ENCODE measurements at regions not wholly inside any gene's neighbourhood (a gene's known extent, or its start where the extent isn't known, plus 50 kb on each side); places are given as distances from the start of the nearest gene placed in this dataset.

GRCh38 chr15:72856549-72857040 lies 73.0 kb upstream of the ADPGK start:
- Histone ChIP-seq H3K27ac (no peak overlapping the region), H3K4me1 (ENCODE audit: control insufficient read depth in 1 of 2, insufficient read depth in 1 of 2, low read depth in 1 of 2, low read length in 1 of 2) (no peaks in the 10 kb centered on the region), H3K4me3 (ENCODE audit: low read depth in 1 of 2, low read length in 1 of 2) (no peak overlapping the region), H3K36me3 (no peaks in the 10 kb centered on the region), H3K9me3 (no peaks in the 10 kb centered on the region), H3K27me3 (peaks cover 26% of the 10 kb centered on the region)
- no peak for TF ChIP-seq CTCF (IDR thresholded peaks at IDR 0.05)

GRCh38 chr15:72855791-72856190 lies 72.2 kb upstream of the ADPGK start:
- Histone ChIP-seq H3K9me3 (no peaks in the 10 kb centered on the region), H3K4me3 (ENCODE audit: low read depth in 1 of 2, low read length in 1 of 2) (no peak overlapping the region), H3K27me3 (peaks cover 31% of the 10 kb centered on the region), H3K4me1 (ENCODE audit: control insufficient read depth in 1 of 2, insufficient read depth in 1 of 2, low read depth in 1 of 2, low read length in 1 of 2) (no peaks in the 10 kb centered on the region), H3K36me3 (no peaks in the 10 kb centered on the region), H3K27ac (no peak overlapping the region)
- no peak for TF ChIP-seq CTCF (IDR thresholded peaks at IDR 0.05)

GRCh38 chr15:72852273-72852672 lies 68.7 kb upstream of the ADPGK start:
- H3K4me1 ChIP-seq (ENCODE audit: control insufficient read depth in 1 of 2, insufficient read depth in 1 of 2, low read depth in 1 of 2, low read length in 1 of 2), result no peaks in the 10 kb centered on the region
- H3K4me3 ChIP-seq (ENCODE audit: low read depth in 1 of 2, low read length in 1 of 2), result no peak overlapping the region
- no peak for TF ChIP-seq CTCF (IDR thresholded peaks at IDR 0.05)
- H3K36me3 ChIP-seq, result no peaks in the 10 kb centered on the region
- no peaks in the 10 kb centered on the region for H3K9me3 ChIP-seq
- no peak overlapping the region for H3K27ac ChIP-seq
- H3K27me3 ChIP-seq, result peaks cover 66% of the 10 kb centered on the region

- no peak overlapping the region for H3K27ac ChIP-seq
- no peaks in the 10 kb centered on the region for H3K4me1 ChIP-seq (ENCODE audit: control insufficient read depth in 1 of 2, insufficient read depth in 1 of 2, low read depth in 1 of 2, low read length in 1 of 2)
- H3K27me3 ChIP-seq, result peaks cover 71% of the 10 kb centered on the region
- H3K9me3 ChIP-seq, result no peaks in the 10 kb centered on the region
- H3K4me3 ChIP-seq (ENCODE audit: low read depth in 1 of 2, low read length in 1 of 2), result no peak overlapping the region
- no peak for TF ChIP-seq CTCF (IDR thresholded peaks at IDR 0.05)
- no peaks in the 10 kb centered on the region for H3K36me3 ChIP-seq
Measured at GRCh38 chr15:72851586-72851985, 68.0 kb upstream of the ADPGK start.

- TF ChIP-seq CTCF (IDR thresholded peaks at IDR 0.05), result no peak
- Histone ChIP-seq H3K36me3 (no peaks in the 10 kb centered on the region), H3K4me1 (ENCODE audit: control insufficient read depth in 1 of 2, insufficient read depth in 1 of 2, low read depth in 1 of 2, low read length in 1 of 2) (no peaks in the 10 kb centered on the region), H3K27me3 (peaks cover 79% of the 10 kb centered on the region), H3K27ac (no peak overlapping the region), H3K4me3 (ENCODE audit: low read depth in 1 of 2, low read length in 1 of 2) (no peak overlapping the region), H3K9me3 (no peaks in the 10 kb centered on the region)
Measured at GRCh38 chr15:72850833-72851232, 67.3 kb upstream of the ADPGK start.

- Histone ChIP-seq H3K27me3 (peaks cover 82% of the 10 kb centered on the region), H3K4me3 (ENCODE audit: low read depth in 1 of 2, low read length in 1 of 2) (no peak overlapping the region), H3K9me3 (no peaks in the 10 kb centered on the region), H3K36me3 (no peaks in the 10 kb centered on the region), H3K4me1 (ENCODE audit: control insufficient read depth in 1 of 2, insufficient read depth in 1 of 2, low read depth in 1 of 2, low read length in 1 of 2) (no peaks in the 10 kb centered on the region), H3K27ac (no peak overlapping the region)
- TF ChIP-seq CTCF (IDR thresholded peaks at IDR 0.05), result no peak
Measured at GRCh38 chr15:72847806-72848205, 64.2 kb upstream of the ADPGK start.

All from neutrophil (primary cell).